K562 (cell line): ENCODE measurements at regions not wholly inside any gene's neighbourhood (a gene's known extent, or its start where the extent isn't known, plus 50 kb on each side); places are given as distances from the start of the nearest gene placed in this dataset.

ENCODE experiments used
- ATAC-seq: fragments of 200-7000 bp; cut with Tn5 transposase; 3 replicates; pipeline ENCODE4 v1.9.1; 2020; ENCODE audit warnings: moderate library complexity
- BruUV-seq: library from RNA; stranded (reverse); fragments of 400-500 nt; replicated peaks from 2 replicates; lab custom pipeline; 2021; lab: Mats Ljungman, UMichigan
- CTCF ChIA-PET: fragments of 300-600 bp; formaldehyde crosslinking; extraction: SDS; loops from one replicate; lab custom pipeline; 2021; ENCODE audit warnings: low intra/inter-chr PET ratio; lab: Yijun Ruan, JAX
- POLR2A ChIA-PET: fragments of 300-600, 350-650 bp; sonication (Branson Sonifier 250); formaldehyde crosslinking; extraction: SDS; loops from one replicate; lab custom pipeline; 2021; ENCODE audit warnings: antibody characterized with exemption, inconsistent platforms; lab: Yijun Ruan, JAX
- DNase-seq, 4 experiments: peaks; one replicate each; pipeline versions ENCODE4 v3.0.0 to v3.0.0-alpha.2; 2011 to 2018; ENCODE audit warnings: low spot score in 3 of 4, mixed read lengths in 3 of 4; ENCODE audit errors: extremely low read depth in 1 of 4
- FAIRE-seq: peaks from 2 replicates; lab custom pipeline; 2011; peaks lifted over from hg19 to GRCh38; lab: Jason Lieb, UNC
- H2AFZ ChIP-seq: 2 replicates; pipeline ENCODE4 v1.6.0; 2011; ENCODE audit warnings: low read depth, low read length, control low read depth, inconsistent platforms
- H3K27ac ChIP-seq: fragments of 200-600 bp; 3 replicates; pipeline ENCODE4 v1.8.0; 2011; ENCODE audit warnings: low read depth, mild to moderate bottlenecking, control low read depth, inconsistent platforms, low read length, moderate library complexity, mixed read lengths; ENCODE audit errors: extremely low read depth
- H3K27me3 ChIP-seq, 2 experiments: fragments of 300-600 bp in 1 of 2; 2 replicates in 1 of 2; 3 replicates in 1 of 2; pipeline versions ENCODE4 v1.6.0 to v1.8.0; 2011; ENCODE audit warnings: inconsistent platforms in 2 of 2, low read length in 2 of 2, mild to moderate bottlenecking in 1 of 2, mixed read lengths in 1 of 2, moderate library complexity in 1 of 2; ENCODE audit not compliant: control insufficient read depth in 2 of 2, insufficient read depth in 2 of 2
- H3K36me3 ChIP-seq: fragments of 300-600 bp; 3 replicates; pipeline ENCODE4 v1.8.0; 2011; ENCODE audit warnings: mild to moderate bottlenecking, low read length, inconsistent platforms; ENCODE audit not compliant: control insufficient read depth, insufficient read depth
- H3K4me1 ChIP-seq, 2 experiments: fragments of 200-600 bp in 1 of 2; replicated peaks in 1 of 2; 2 replicates in 1 of 2; 3 replicates in 1 of 2; pipeline versions ENCODE4 v1.5.1 to v1.8.0; 2011; ENCODE audit warnings: inconsistent platforms in 2 of 2, low read length in 2 of 2, mild to moderate bottlenecking in 1 of 2, mixed read lengths in 1 of 2, moderate library complexity in 1 of 2; ENCODE audit not compliant: control insufficient read depth in 2 of 2, insufficient read depth in 2 of 2
- H3K4me2 ChIP-seq: 2 replicates; pipeline ENCODE4 v1.6.1; 2011; ENCODE audit warnings: low read length, control low read depth, inconsistent platforms, mixed read lengths; ENCODE audit not compliant: insufficient read depth
- H3K4me3 ChIP-seq: fragments of 200-600 bp; sonication (generic), shearing (Covaris generic); 2 replicates; pipeline ENCODE4 v1.5.1; 2016; ENCODE audit warnings: control low read depth, inconsistent platforms
- H3K79me2 ChIP-seq: fragments of 200-600 bp; 3 replicates; pipeline ENCODE4 v1.8.0; 2011; ENCODE audit warnings: low read length, inconsistent platforms; ENCODE audit not compliant: control insufficient read depth, insufficient read depth
- H3K9ac ChIP-seq, 2 experiments: 2 replicates each; pipeline versions ENCODE4 v1.6.0 to v1.6.1; 2011; ENCODE audit warnings: low read depth in 2 of 2, low read length in 2 of 2, control low read depth in 1 of 2, inconsistent platforms in 1 of 2, mild to moderate bottlenecking in 1 of 2, mixed read lengths in 1 of 2; ENCODE audit not compliant: insufficient read depth in 1 of 2
- H3K9me1 ChIP-seq: one replicate; pipeline ENCODE4 v1.6.0; 2011; ENCODE audit warnings: inconsistent platforms, mild to moderate bottlenecking, low read length, moderate library complexity; ENCODE audit not compliant: control insufficient read depth, insufficient read depth
- H3K9me3 ChIP-seq: replicated peaks from 2 replicates; pipeline ENCODE4 v1.5.1; 2011; ENCODE audit warnings: low read depth, low read length, inconsistent platforms; ENCODE audit not compliant: control insufficient read depth, insufficient read depth
- H4K20me1 ChIP-seq: replicated peaks from 2 replicates; pipeline ENCODE4 v1.6.1; 2011; ENCODE audit warnings: low read length, inconsistent platforms, mixed read lengths; ENCODE audit not compliant: control insufficient read depth, insufficient read depth
- MYC ChIP-seq, 2 experiments: fragments of 250-450 bp in 1 of 2; sonication (Bioruptor Pico) in 1 of 2; IDR thresholded peaks; 2 replicates each; pipeline versions ENCODE4 v1.5.1 to v1.6.1; 2012 to 2021; ENCODE audit warnings: low read depth in 2 of 2, borderline replicate concordance in 1 of 2, improper control_type of control experiment in 1 of 2, low read length in 1 of 2, mild to moderate bottlenecking in 1 of 2, moderate library complexity in 1 of 2
- POLR2AphosphoS5 ChIP-seq: IDR thresholded peaks from 2 replicates; pipeline ENCODE4 v1.6.1; 2011; ENCODE audit warnings: mild to moderate bottlenecking, low read depth, low read length, moderate library complexity; ENCODE audit not compliant: control insufficient read depth, insufficient read depth
- PYGO2 ChIP-seq: fragments of 450-650 bp; IDR thresholded peaks from 2 replicates; pipeline ENCODE4 v1.6.1; 2016; ENCODE audit warnings: mild to moderate bottlenecking, missing genetic modification characterization, moderate library complexity, missing compliant biosample characterization
- ZBTB5 ChIP-seq: fragments of 450-650 bp; IDR thresholded peaks from 2 replicates; pipeline ENCODE4 v1.6.1; 2017; ENCODE audit warnings: antibody characterized with exemption
- ZNF23 ChIP-seq: fragments of 250-450 bp; sonication (Bioruptor Pico); IDR thresholded peaks from 2 replicates; pipeline ENCODE4 v1.4.0; 2020; ENCODE audit warnings: mild to moderate bottlenecking
- ZNF444 ChIP-seq: fragments of 250-450 bp; sonication (Bioruptor Pico); IDR thresholded peaks from 2 replicates; pipeline ENCODE4 v1.4.0; 2020; ENCODE audit warnings: mild to moderate bottlenecking, moderate library complexity
- ZNF449 ChIP-seq: fragments of 250-450 bp; sonication (Bioruptor Pico); IDR thresholded peaks from 2 replicates; pipeline ENCODE4 v1.8.0; 2022; ENCODE audit warnings: moderate library complexity, mild to moderate bottlenecking, inconsistent platforms
- ZNF764 ChIP-seq: fragments of 250-450 bp; sonication (Bioruptor Pico); IDR thresholded peaks from 2 replicates; pipeline ENCODE4 v1.4.0; 2020; ENCODE audit warnings: low read depth, mild to moderate bottlenecking, moderate library complexity
- ZSCAN32 ChIP-seq: fragments of 450-650 bp; formaldehyde crosslinking; IDR thresholded peaks from 2 replicates; pipeline ENCODE4 v1.4.0; 2020; ENCODE audit warnings: mild to moderate bottlenecking, moderate library complexity
- WGBS: fragments of 100-300 bp; shearing (Covaris generic); methylation state at CpG from one replicate; pipeline ENCODE4 v1.1.6; 2016; ENCODE audit warnings: low coverage, mixed read lengths; ENCODE audit not compliant: insufficient coverage; ENCODE audit errors: missing lambda C conversion rate; 5-methylcytosine and 5-hydroxymethylcytosine counted together
- in situ Hi-C: fragments of 300-500 bp; cut with MboI; formaldehyde crosslinking; loops from 4 replicates; pipeline ENCODE4 v1.15.0; 2018; ENCODE audit warnings: inconsistent platforms, mixed read lengths
- intact Hi-C: fragments of 100-400 bp; cut with micrococcal nuclease; formaldehyde crosslinking; loops from 2 replicates; pipeline ENCODE4 v1.14.2; 2022
- TF ChIP-seq, protein P1 (sequence below): fragments of 250-450 bp; sonication (Bioruptor Pico); IDR thresholded peaks from 2 replicates; pipeline ENCODE4 v1.4.0; 2020; ENCODE audit warnings: borderline replicate concordance

DNA sequence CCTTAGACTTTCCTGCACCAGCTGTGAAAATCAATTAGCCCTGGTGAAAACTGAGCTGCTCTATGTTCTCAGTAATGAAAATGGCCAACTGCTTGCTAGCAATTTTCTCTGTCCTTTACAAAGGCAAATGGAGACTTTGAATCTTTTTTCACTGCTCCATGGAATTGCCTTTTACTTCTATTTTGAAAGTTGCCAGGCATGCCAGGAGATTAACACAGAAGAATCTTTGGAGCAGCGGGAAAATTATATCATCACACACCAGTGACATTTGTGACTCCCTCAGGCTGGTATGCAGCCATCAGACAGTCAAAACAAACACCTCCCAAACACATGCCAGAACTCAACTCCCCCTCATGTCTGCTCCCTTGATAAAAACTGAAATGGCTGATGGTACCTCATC is 872.0 kb upstream of the FLRT2 start:
- DNase-seq (no peak), ATAC-seq (no peak), FAIRE-seq (no peak)
- no peak for TF ChIP-seq POLR2AphosphoS5
- TF ChIP-seq ZNF764 (CRISPR knock-in tag): no peak
- TF ChIP-seq ZSCAN32: no peak
- TF ChIP-seq MYC (IDR thresholded peaks at IDR 0.05; ENCODE audit: low read depth, low read length): no peak
- no peak for TF ChIP-seq MYC (CRISPR knock-in tag; IDR thresholded peaks at IDR 0.05; ENCODE audit: borderline replicate concordance, low read depth)
- no peak for TF ChIP-seq ZBTB5
- no peak for TF ChIP-seq ZNF449 (CRISPR knock-in tag)
- TF ChIP-seq, protein P1, sequence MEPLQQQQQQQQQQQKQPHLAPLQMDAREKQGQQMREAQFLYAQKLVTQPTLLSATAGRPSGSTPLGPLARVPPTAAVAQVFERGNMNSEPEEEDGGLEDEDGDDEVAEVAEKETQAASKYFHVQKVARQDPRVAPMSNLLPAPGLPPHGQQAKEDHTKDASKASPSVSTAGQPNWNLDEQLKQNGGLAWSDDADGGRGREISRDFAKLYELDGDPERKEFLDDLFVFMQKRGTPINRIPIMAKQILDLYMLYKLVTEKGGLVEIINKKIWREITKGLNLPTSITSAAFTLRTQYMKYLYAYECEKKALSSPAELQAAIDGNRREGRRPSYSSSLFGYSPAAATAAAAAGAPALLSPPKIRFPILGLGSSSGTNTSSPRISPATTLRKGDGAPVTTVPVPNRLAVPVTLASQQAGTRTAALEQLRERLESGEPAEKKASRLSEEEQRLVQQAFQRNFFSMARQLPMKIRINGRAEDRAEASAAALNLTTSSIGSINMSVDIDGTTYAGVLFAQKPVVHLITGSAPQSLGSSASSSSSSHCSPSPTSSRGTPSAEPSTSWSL (CRISPR knock-in tag): no peak
- TF ChIP-seq ZNF444 (CRISPR knock-in tag): no peak
- TF ChIP-seq ZNF23 (CRISPR knock-in tag): no peak
- TF ChIP-seq PYGO2 (tag): no peak
- ChIA-PET POLR2A (no interaction called here), CTCF (no interaction called here)
- H3K4me1 ChIP-seq: no peaks in the 10 kb centered on the region
- no peaks in the 10 kb centered on the region for H3K79me2 ChIP-seq
- in situ Hi-C loops (no loop called here), intact Hi-C loops (no loop called here)
- H3K4me3 ChIP-seq: no peak overlapping the region
- BruUV-seq: no TSS peak
- no peak overlapping the region for H3K9ac ChIP-seq
- WGBS: 0% methylated on average over 1 of the region's 1 CpG
- no peak overlapping the region for H2AFZ ChIP-seq
- no peaks in the 10 kb centered on the region for H3K9me1 ChIP-seq
- H3K4me2 ChIP-seq: no peak overlapping the region
- H3K27ac ChIP-seq: no peak overlapping the region
- no peaks in the 10 kb centered on the region for H4K20me1 ChIP-seq
- no peaks in the 10 kb centered on the region for H3K9me3 ChIP-seq
- H3K36me3 ChIP-seq: no peaks in the 10 kb centered on the region
- no peaks in the 10 kb centered on the region for H3K27me3 ChIP-seq
